SU-DHL-6 (cell line): ENCODE measurements at regions not wholly inside any gene's neighbourhood (a gene's known extent, or its start where the extent isn't known, plus 50 kb on each side); places are given as distances from the start of the nearest gene placed in this dataset.

Experiments
- H2AFZ ChIP-seq: fragments of 200-600 bp; sonication (generic); 2 replicates; pipeline ENCODE4 v1.6.1; 2014; ENCODE audit warnings: low read depth, mild to moderate bottlenecking, moderate library complexity, mixed read lengths, antibody characterized with exemption, low read length; ENCODE audit not compliant: severe bottlenecking
- H3F3A ChIP-seq: fragments of 200-600 bp; shearing (Covaris generic); 2 replicates; pipeline ENCODE4 v1.6.0; 2016; ENCODE audit warnings: antibody characterized with exemption, mild to moderate bottlenecking; ENCODE audit not compliant: insufficient read depth
- H3K27ac ChIP-seq: fragments of 200-600 bp; sonication (generic); 2 replicates; pipeline ENCODE4 v1.5.1; 2016; ENCODE audit warnings: low read depth, mild to moderate bottlenecking, low read length, moderate library complexity, mixed read lengths
- H3K27me3 ChIP-seq: fragments of 200-600 bp; sonication (generic), shearing (Covaris generic); 2 replicates; pipeline ENCODE4 v1.6.0; 2014; ENCODE audit warnings: mild to moderate bottlenecking, low read length
- H3K36me3 ChIP-seq: fragments of 200-600 bp; sonication (generic); 2 replicates; pipeline ENCODE4 v1.6.1; 2014; ENCODE audit warnings: mild to moderate bottlenecking, low read length, mixed read lengths
- H3K4me2 ChIP-seq: fragments of 300-600, 200-600 bp; shearing (Covaris generic), sonication (generic); 2 replicates; pipeline ENCODE4 v1.6.0; 2014; ENCODE audit warnings: low read length, low read depth, mild to moderate bottlenecking; ENCODE audit not compliant: poor library complexity, severe bottlenecking
- H3K4me3 ChIP-seq: fragments of 200-600 bp; sonication (generic); 2 replicates; pipeline ENCODE4 v1.5.1; 2014; ENCODE audit warnings: antibody characterized with exemption, low read length, mild to moderate bottlenecking, mixed read lengths; ENCODE audit not compliant: insufficient read depth, poor library complexity, severe bottlenecking
- H3K79me2 ChIP-seq: fragments of 200-600 bp; sonication (generic); 2 replicates; pipeline ENCODE4 v1.6.1; 2014; ENCODE audit warnings: mild to moderate bottlenecking, low read length, moderate library complexity; ENCODE audit not compliant: insufficient read depth
- H3K9ac ChIP-seq: fragments of 200-600 bp; sonication (generic); 2 replicates; pipeline ENCODE4 v1.7.0; 2014; ENCODE audit warnings: mild to moderate bottlenecking, low read length
- H3K9me2 ChIP-seq: fragments of 200-600 bp; sonication (generic); replicated peaks from 2 replicates; pipeline ENCODE4 v1.6.1; 2014; ENCODE audit warnings: low read length; ENCODE audit not compliant: insufficient read depth
- H3K9me3 ChIP-seq: fragments of 200-600 bp; sonication (generic); 2 replicates; pipeline ENCODE4 v1.6.1; 2014; ENCODE audit warnings: low read length, mixed read lengths; ENCODE audit not compliant: insufficient read depth
- H4K20me1 ChIP-seq: fragments of 200-600 bp; sonication (generic); 2 replicates; pipeline ENCODE4 v1.6.1; 2014; ENCODE audit warnings: low read depth, mild to moderate bottlenecking, antibody characterized with exemption, low read length, moderate library complexity, mixed read lengths
- CTCF ChIP-seq: fragments of 200-600 bp; sonication (generic); IDR thresholded peaks from one replicate; pipeline ENCODE4 v1.5.1; 2017; ENCODE audit warnings: antibody characterized with exemption, mild to moderate bottlenecking, low read length, moderate library complexity; ENCODE audit not compliant: insufficient read depth, poor library complexity, severe bottlenecking
- EZH2phosphoT487 ChIP-seq: fragments of 200-600 bp; sonication (generic), shearing (Covaris generic); conservative IDR thresholded peaks from 2 replicates; pipeline ENCODE4 v1.6.1; 2018; ENCODE audit warnings: mild to moderate bottlenecking, antibody characterized with exemption, low read length, moderate library complexity, mixed read lengths

GRCh38 chrX:131703646-131704045, 159.8 kb downstream of the OR13H1 start:
- Histone ChIP-seq H3K4me3 (no peak overlapping the region), H3F3A (no peaks in the 10 kb centered on the region), H3K9me3 (no peaks in the 10 kb centered on the region), H3K27ac (no peak overlapping the region), H2AFZ (no peak overlapping the region), H3K9me2 (no peaks in the 10 kb centered on the region), H3K79me2 (no peaks in the 10 kb centered on the region), H3K9ac (no peak overlapping the region), H3K27me3 (no peaks in the 10 kb centered on the region), H3K4me2 (no peak overlapping the region), H3K36me3 (no peaks in the 10 kb centered on the region), H4K20me1 (no peaks in the 10 kb centered on the region)
- TF ChIP-seq EZH2phosphoT487, result no peak
- no peak for TF ChIP-seq CTCF

- H3K4me3 ChIP-seq, result no peak overlapping the region
Measured at GRCh38 chrX:131704136-131704695, 160.3 kb downstream of the OR13H1 start.

GRCh38 chrX:131709553-131709952, 165.7 kb downstream of the OR13H1 start:
- Histone ChIP-seq H3F3A (no peaks in the 10 kb centered on the region), H3K27ac (no peak overlapping the region), H3K27me3 (no peaks in the 10 kb centered on the region), H3K9ac (no peak overlapping the region), H3K79me2 (no peaks in the 10 kb centered on the region), H3K4me2 (no peak overlapping the region), H3K9me3 (no peaks in the 10 kb centered on the region), H4K20me1 (no peaks in the 10 kb centered on the region), H2AFZ (no peak overlapping the region), H3K36me3 (no peaks in the 10 kb centered on the region), H3K9me2 (no peaks in the 10 kb centered on the region), H3K4me3 (no peak overlapping the region)
- TF ChIP-seq EZH2phosphoT487 (no peak), CTCF (no peak)

More at GRCh38 chrX:131704136-131704695, 160.3 kb downstream of the OR13H1 start:
- no peak overlapping the region for H3K9ac ChIP-seq
- no peaks in the 10 kb centered on the region for H3K27me3 ChIP-seq
- no peaks in the 10 kb centered on the region for H3K9me2 ChIP-seq
- no peaks in the 10 kb centered on the region for H3F3A ChIP-seq
- no peaks in the 10 kb centered on the region for H3K36me3 ChIP-seq
- no peaks in the 10 kb centered on the region for H4K20me1 ChIP-seq
- TF ChIP-seq CTCF, result no peak
- TF ChIP-seq EZH2phosphoT487, result no peak
- H3K4me2 ChIP-seq, result no peak overlapping the region
- no peak overlapping the region for H3K27ac ChIP-seq
- no peaks in the 10 kb centered on the region for H3K9me3 ChIP-seq
- H3K79me2 ChIP-seq, result no peaks in the 10 kb centered on the region
- H2AFZ ChIP-seq, result no peak overlapping the region
